Thoracic aorta (tissue), 2 donors: ENCODE measurements at regions not wholly inside any gene's neighbourhood (a gene's known extent, or its start where the extent isn't known, plus 50 kb on each side); places are given as distances from the start of the nearest gene placed in this dataset.

Source experiments
- ATAC-seq: fragments of 150-250 bp; one replicate; pipeline ENCODE4 v1.8.0; 2017; ENCODE audit warnings: low read depth; ENCODE audit not compliant: insufficient number of reproducible peaks, low FRiP score
- DNase-seq: peaks from one replicate; pipeline ENCODE4 v3.0.0-alpha.2; 2020; ENCODE audit warnings: low spot score
- H3K27ac ChIP-seq, 2 donors: fragments of 200-600 bp; sonication (generic); 1 replicate in 1 of 2; 2 replicates in 1 of 2; pipeline ENCODE4 v1.5.1; 2016; ENCODE audit warnings: mild to moderate bottlenecking in 2 of 2, moderate library complexity in 2 of 2
- H3K27me3 ChIP-seq: fragments of 200-600 bp; sonication (generic); replicated peaks from 2 replicates; pipeline ENCODE4 v1.6.0; 2016; ENCODE audit warnings: mild to moderate bottlenecking; ENCODE audit not compliant: insufficient read depth
- H3K36me3 ChIP-seq: fragments of 200-600 bp; sonication (generic); one replicate; pipeline ENCODE4 v1.5.1; 2016
- H3K4me1 ChIP-seq, 2 donors: fragments of 200-600 bp; sonication (generic); 1 replicate in 1 of 2; 2 replicates in 1 of 2; pipeline versions ENCODE4 v1.5.1 to v1.6.0; 2016; ENCODE audit warnings: low read depth in 2 of 2, mild to moderate bottlenecking in 1 of 2; ENCODE audit not compliant: control insufficient read depth in 1 of 2
- H3K4me3 ChIP-seq: fragments of 200-600 bp; sonication (generic); 2 replicates; pipeline ENCODE4 v1.5.1; 2016; ENCODE audit warnings: mild to moderate bottlenecking
- H3K9me3 ChIP-seq: fragments of 200-600 bp; sonication (generic); 2 replicates; pipeline ENCODE4 v1.5.1; 2016
- CTCF ChIP-seq: fragments of 200-600 bp; sonication (generic); IDR thresholded peaks from one replicate; pipeline ENCODE4 v1.5.1; 2019; ENCODE audit warnings: antibody characterized with exemption

- TF ChIP-seq CTCF, result no peak
- no peaks in the 10 kb centered on the region for H3K27me3 ChIP-seq
Observed at GRCh38 chr9:107792006-107792405, 302.4 kb upstream of the KLF4 start.

GRCh38 chr9:107789001-107789700, 299.6 kb upstream of the KLF4 start:
- Histone ChIP-seq H3K9me3 (no peaks in the 10 kb centered on the region), H3K4me1 (peaks cover 0 to 5% of the 10 kb centered on the region in 2 donors), H3K27me3 (no peaks in the 10 kb centered on the region), H3K36me3 (no peaks in the 10 kb centered on the region), H3K27ac (no peak overlapping the region), H3K4me3 (no peak overlapping the region)
- DNase-seq, result no peak
- TF ChIP-seq CTCF, result no peak
- ATAC-seq, result no peak

More at GRCh38 chr9:107792006-107792405, 302.4 kb upstream of the KLF4 start:
- no peaks in the 10 kb centered on the region for H3K4me1 ChIP-seq
- H3K4me3 ChIP-seq, result no peak overlapping the region
- no peaks in the 10 kb centered on the region for H3K9me3 ChIP-seq
- no peaks in the 10 kb centered on the region for H3K36me3 ChIP-seq
- DNase-seq, result no peak
- ATAC-seq, result no peak
- H3K27ac ChIP-seq, result no peak overlapping the region

- Histone ChIP-seq H3K27me3 (no peaks in the 10 kb centered on the region), H3K36me3 (no peaks in the 10 kb centered on the region), H3K4me3 (no peak overlapping the region), H3K27ac (no peak overlapping the region), H3K4me1 (peaks cover 0 to 5% of the 10 kb centered on the region in 2 donors), H3K9me3 (no peaks in the 10 kb centered on the region)
- ATAC-seq (no peak), DNase-seq (no peak)
- TF ChIP-seq CTCF, result no peak
Observed at GRCh38 chr9:107786561-107786960, 297.0 kb upstream of the KLF4 start.

GRCh38 chr9:107784235-107784958, 294.8 kb upstream of the KLF4 start:
- ATAC-seq (no peak), DNase-seq (no peak)
- Histone ChIP-seq H3K9me3 (no peaks in the 10 kb centered on the region), H3K4me1 (peaks cover 0 to 5% of the 10 kb centered on the region in 2 donors), H3K27me3 (no peaks in the 10 kb centered on the region), H3K4me3 (no peak overlapping the region), H3K36me3 (no peaks in the 10 kb centered on the region), H3K27ac (no peak overlapping the region)
- TF ChIP-seq CTCF, result no peak

- ATAC-seq, result no peak
Observed at GRCh38 chr9:107782789-107783188, 293.2 kb upstream of the KLF4 start.

More at GRCh38 chr9:107782789-107783188, 293.2 kb upstream of the KLF4 start:
- Histone ChIP-seq H3K36me3 (no peaks in the 10 kb centered on the region), H3K4me3 (no peak overlapping the region), H3K27me3 (no peaks in the 10 kb centered on the region), H3K4me1 (peaks cover 0 to 5% of the 10 kb centered on the region in 2 donors), H3K9me3 (no peaks in the 10 kb centered on the region), H3K27ac (no peak overlapping the region)
- DNase-seq, result no peak
- TF ChIP-seq CTCF, result no peak
